Spleen (tissue), 11 donors: ENCODE measurements at regions not wholly inside any gene's neighbourhood (a gene's known extent, or its start where the extent isn't known, plus 50 kb on each side); places are given as distances from the start of the nearest gene placed in this dataset.

Experiments
- DNase-seq: peaks from one replicate; pipeline ENCODE4 v3.0.0-alpha.2; 2020
- H3K27ac ChIP-seq, 8 donors: fragments of 200-600 bp; sonication (generic) in 7 of 8; 1 replicate in 4 of 8; 2 replicates in 4 of 8; pipeline versions ENCODE4 v1.5.0 to v1.8.0; 2016 to 2021; ENCODE audit warnings: inconsistent platforms in 4 of 8, mild to moderate bottlenecking in 4 of 8, moderate library complexity in 1 of 8
- H3K27me3 ChIP-seq, 7 donors: fragments of 200-600 bp; sonication (generic) in 6 of 7; replicated peaks in 1 of 7; 1 replicate in 4 of 7; 2 replicates in 3 of 7; pipeline versions ENCODE4 v1.5.0 to v1.8.0; 2016 to 2021; ENCODE audit warnings: inconsistent platforms in 3 of 7, mild to moderate bottlenecking in 1 of 7
- H3K36me3 ChIP-seq, 6 donors: fragments of 200-600 bp; sonication (generic) in 5 of 6; 1 replicate in 4 of 6; 2 replicates in 2 of 6; pipeline versions ENCODE4 v1.5.0 to v1.8.0; 2016 to 2021; ENCODE audit warnings: inconsistent platforms in 2 of 6
- H3K4me1 ChIP-seq, 6 donors: fragments of 200-600 bp; sonication (generic) in 5 of 6; 1 replicate in 3 of 6; 2 replicates in 3 of 6; pipeline versions ENCODE4 v1.5.0 to v1.8.0; 2016 to 2021; ENCODE audit warnings: inconsistent platforms in 3 of 6
- H3K4me3 ChIP-seq, 8 donors: fragments of 200-600 bp; sonication (generic) in 7 of 8; 1 replicate in 4 of 8; 2 replicates in 4 of 8; pipeline versions ENCODE4 v1.5.0 to v1.8.0; 2016 to 2021; ENCODE audit warnings: inconsistent platforms in 4 of 8, mild to moderate bottlenecking in 4 of 8, moderate library complexity in 2 of 8
- H3K9me3 ChIP-seq, 8 donors: fragments of 200-600 bp; sonication (generic) in 7 of 8; 1 replicate in 4 of 8; 2 replicates in 4 of 8; pipeline versions ENCODE4 v1.5.0 to v1.8.0; 2016 to 2021; ENCODE audit warnings: inconsistent platforms in 4 of 8
- CTCF ChIP-seq, 11 experiments: fragments of 200-600 bp in 7 of 11; fragments of 450-650 bp in 4 of 11; sonication (generic) in 4 of 11; IDR thresholded peaks in 8 of 11; conservative IDR thresholded peaks in 3 of 11; 1 replicate in 7 of 11; 2 replicates in 4 of 11; pipeline versions ENCODE4 v1.4.0 to v1.8.0; 2016 to 2021; ENCODE audit warnings: antibody characterized with exemption in 11 of 11, inconsistent platforms in 4 of 11, mild to moderate bottlenecking in 1 of 11
- POLR2A ChIP-seq, 3 donors: fragments of 450-650 bp; IDR thresholded peaks; one replicate each; pipeline ENCODE4 v1.5.1; 2017; ENCODE audit warnings: antibody characterized with exemption in 3 of 3, mild to moderate bottlenecking in 1 of 3
- POLR2AphosphoS5 ChIP-seq, 3 donors: sonication (generic); formaldehyde crosslinking; IDR thresholded peaks; one replicate each; pipeline ENCODE4 v1.5.1; 2017; ENCODE audit warnings: antibody characterized with exemption in 3 of 3
- WGBS, 5 donors: extraction: QIAGEN DNeasy Blood & Tissue Kit in 3 of 5; methylation state at CpG; one replicate each; pipeline versions ENCODE4 v1.1.5 to v1.1.7; 2013 to 2018; 5-methylcytosine and 5-hydroxymethylcytosine counted together
- intact Hi-C: fragments of 100-400 bp; cut with DNase I; formaldehyde crosslinking; loops from one replicate; pipeline ENCODE4 v1.15.0; 2023; ENCODE audit warnings: low total_unique reads
- donor health status: healthy with polysubstance abuse.
- donor health status: DM: no; HTN: no; CAD: no; lungs with moderate emphysema.
- donor health status: DM: no; HTN: no; CAD: no.
- donor health status: Bipolar disorder and iron deficiency.
- donor health status: healthy.
- donor health status: DM: no; HTN: no; CAD: no.
- donor health status: DM: yes; HTN: yes; CAD: no.

- intact Hi-C loops, result no loop called here
- WGBS, 5 donors, result 59 to 78% (median 71%) methylated on average over 4 of the region's 4 CpGs
- DNase-seq, result no peak
- H3K27me3 ChIP-seq, result peaks cover 0 to 48% (median 0%) of the 10 kb centered on the region in 7 donors
- TF ChIP-seq POLR2A (IDR thresholded peaks at IDR 0.05) (no peak), POLR2AphosphoS5 (IDR thresholded peaks at IDR 0.05) (no peak), CTCF (IDR thresholded peaks at IDR 0.05 in 8 of 11, conservative IDR thresholded peaks at IDR 0.05 in 3 of 11) (no peak)
- H3K4me3 ChIP-seq, result no peak overlapping the region
- H3K9me3 ChIP-seq, result peaks cover 0 to 10% (median 0%) of the 10 kb centered on the region in 8 donors
- no peaks in the 10 kb centered on the region for H3K4me1 ChIP-seq
- H3K27ac ChIP-seq, result no peak overlapping the region
- no peaks in the 10 kb centered on the region for H3K36me3 ChIP-seq
Observed at GRCh38 chr15:69892351-69892750, 205.4 kb downstream of the TLE3 start.

- Histone ChIP-seq H3K36me3 (no peaks in the 10 kb centered on the region), H3K4me3 (no peak overlapping the region), H3K27ac (no peak overlapping the region), H3K27me3 (peaks cover 0 to 46% (median 0%) of the 10 kb centered on the region in 7 donors), H3K9me3 (peaks cover 0 to 10% (median 0%) of the 10 kb centered on the region in 8 donors), H3K4me1 (no peaks in the 10 kb centered on the region)
- 52 to 69% (median 64%) methylated on average over 2 of the region's 2 CpGs for WGBS, 5 donors
- intact Hi-C loops, result no loop called here
- TF ChIP-seq CTCF (IDR thresholded peaks at IDR 0.05 in 8 of 11, conservative IDR thresholded peaks at IDR 0.05 in 3 of 11) (no peak), POLR2AphosphoS5 (IDR thresholded peaks at IDR 0.05) (no peak), POLR2A (IDR thresholded peaks at IDR 0.05) (no peak)
- no peak for DNase-seq
Observed at GRCh38 chr15:69893086-69893485, 204.6 kb downstream of the TLE3 start.

GRCh38 chr15:69893863-69894262 lies 203.9 kb downstream of the TLE3 start:
- Histone ChIP-seq H3K9me3 (peaks cover 0 to 10% (median 0%) of the 10 kb centered on the region in 8 donors), H3K27me3 (peaks cover 0 to 46% (median 0%) of the 10 kb centered on the region in 7 donors), H3K36me3 (no peaks in the 10 kb centered on the region), H3K4me1 (no peaks in the 10 kb centered on the region), H3K27ac (no peak overlapping the region), H3K4me3 (no peak overlapping the region)
- 50 to 68% (median 59%) methylated on average over 2 of the region's 2 CpGs for WGBS, 5 donors
- TF ChIP-seq POLR2A (IDR thresholded peaks at IDR 0.05) (no peak), CTCF (IDR thresholded peaks at IDR 0.05 in 8 of 11, conservative IDR thresholded peaks at IDR 0.05 in 3 of 11) (no peak), POLR2AphosphoS5 (IDR thresholded peaks at IDR 0.05) (no peak)
- intact Hi-C loops, result no loop called here
- DNase-seq, result no peak

GRCh38 chr15:69895202-69895601 lies 202.5 kb downstream of the TLE3 start:
- WGBS, 5 donors, result 79 to 85% (median 79%) methylated on average over 2 of the region's 2 CpGs
- H3K36me3 ChIP-seq, result no peaks in the 10 kb centered on the region
- H3K27ac ChIP-seq, result no peak overlapping the region
- H3K27me3 ChIP-seq, result peaks cover 0 to 55% (median 0%) of the 10 kb centered on the region in 7 donors
- H3K4me3 ChIP-seq, result no peak overlapping the region
- intact Hi-C loops, result no loop called here
- peaks cover 0 to 10% (median 0%) of the 10 kb centered on the region in 8 donors for H3K9me3 ChIP-seq
- TF ChIP-seq CTCF (IDR thresholded peaks at IDR 0.05 in 8 of 11, conservative IDR thresholded peaks at IDR 0.05 in 3 of 11), result no peak
- DNase-seq, result no peak
- no peaks in the 10 kb centered on the region for H3K4me1 ChIP-seq
